Mesodermal cell (in vitro differentiated cells): ENCODE measurements at regions not wholly inside any gene's neighbourhood (a gene's known extent, or its start where the extent isn't known, plus 50 kb on each side); places are given as distances from the start of the nearest gene placed in this dataset.
"Not testable (repeated sequence)": the region's sequence is repeated elsewhere in the genome, so short reads cannot be mapped to it uniquely, and the experiment has no call there.

Experiments
- H3K27ac ChIP-seq: 2 replicates; pipeline ENCODE4 v1.7.0; 2013; ENCODE audit warnings: mild to moderate bottlenecking, low read depth, low read length, moderate library complexity; ENCODE audit not compliant: severe bottlenecking
- H3K36me3 ChIP-seq: 2 replicates; pipeline ENCODE4 v1.7.1; 2013; ENCODE audit warnings: mild to moderate bottlenecking, low read length, moderate library complexity; ENCODE audit not compliant: control insufficient read depth, insufficient read depth
- H3K4me1 ChIP-seq: one replicate; pipeline ENCODE4 v1.7.1; 2013; ENCODE audit warnings: mild to moderate bottlenecking, low read length; ENCODE audit not compliant: insufficient read depth, control insufficient read depth, poor library complexity, severe bottlenecking
- H3K4me3 ChIP-seq: 2 replicates; pipeline ENCODE4 v1.7.0; 2013; ENCODE audit warnings: low read length, control low read depth, mild to moderate bottlenecking; ENCODE audit not compliant: insufficient read depth, poor library complexity, severe bottlenecking; ENCODE audit errors: extremely low read depth
- H3K9me3 ChIP-seq: 2 replicates; pipeline ENCODE4 v1.7.1; 2013; ENCODE audit warnings: mild to moderate bottlenecking, low read length, moderate library complexity; ENCODE audit not compliant: control insufficient read depth
- WGBS, 2 experiments: methylation state at CpG; one replicate each; pipeline ENCODE4 v1.1.5; 2013; ENCODE audit warnings: missing lambda C conversion rate in 2 of 2; ENCODE audit not compliant: insufficient coverage in 2 of 2; 5-methylcytosine and 5-hydroxymethylcytosine counted together

DNA sequence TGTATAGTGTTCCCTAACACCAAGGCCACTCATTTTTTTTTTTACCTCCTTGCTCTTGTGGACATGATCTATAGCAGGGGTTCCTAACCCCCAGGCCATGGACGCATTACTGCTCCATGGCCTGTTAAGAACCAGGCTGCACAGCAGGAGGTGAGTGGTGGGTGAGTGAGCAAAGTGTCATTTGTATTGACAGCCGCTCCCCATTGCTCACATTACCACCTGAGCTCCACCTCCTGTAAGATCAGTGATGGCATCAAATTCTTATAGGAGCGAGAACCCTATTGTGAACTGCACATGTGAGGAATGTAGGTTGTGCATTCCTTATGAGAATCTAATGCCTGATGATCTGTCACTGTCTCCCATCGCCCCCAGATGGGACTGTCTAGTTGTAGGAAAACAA, 342.0 kb downstream of the SOX9 start:
- Histone ChIP-seq H3K4me3 (no peak overlapping the region), H3K27ac (no peak overlapping the region), H3K9me3 (peaks cover 7% of the 10 kb centered on the region), H3K4me1 (peaks cover 35% of the 10 kb centered on the region), H3K36me3 (no peaks in the 10 kb centered on the region)
- WGBS, 2 experiments: 100% methylated on average over 1 to 2 of the region's 4 CpGs

DNA sequence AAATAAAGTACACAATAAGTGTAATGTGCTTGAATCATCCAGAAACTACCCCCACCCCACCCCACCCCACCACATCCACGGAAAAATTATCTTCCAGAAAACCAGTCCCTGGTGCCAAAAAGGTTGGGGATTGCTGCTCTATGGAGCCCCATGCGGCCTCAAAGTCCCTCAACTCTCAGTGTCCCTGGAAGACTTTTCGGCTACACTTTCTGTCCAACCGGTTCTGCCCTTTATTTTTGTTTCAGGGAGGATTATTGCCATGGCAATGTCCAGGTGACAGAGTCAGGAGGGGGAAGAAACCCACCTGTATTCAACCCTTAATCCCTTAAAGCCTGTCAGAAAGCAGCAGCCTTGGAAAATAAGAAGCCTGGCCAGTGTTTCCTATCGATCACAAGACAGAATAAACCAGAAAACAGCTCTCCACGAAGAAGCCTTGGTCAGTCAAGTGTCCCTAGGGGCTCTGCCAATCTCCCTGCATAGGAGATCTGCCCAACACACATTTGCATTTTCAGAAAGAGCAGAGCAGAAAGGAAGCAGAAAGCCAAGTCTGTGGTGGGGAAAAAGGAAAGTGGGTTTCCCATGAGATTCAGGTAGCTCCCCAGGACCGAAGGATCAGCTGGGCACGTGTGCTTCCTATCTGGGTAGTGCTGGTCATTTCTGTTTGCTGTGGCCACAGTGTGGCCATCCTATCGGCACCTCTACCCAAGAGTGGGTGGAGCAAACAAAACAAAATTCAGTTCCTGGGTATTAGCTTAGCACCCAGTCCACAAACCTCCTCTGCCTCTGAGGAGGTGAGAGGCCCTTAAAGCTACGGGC, 342.7 kb downstream of the SOX9 start:
- Histone ChIP-seq H3K9me3 (peaks cover 7% of the 10 kb centered on the region), H3K36me3 (no peaks in the 10 kb centered on the region), H3K4me1 (peaks cover 37% of the 10 kb centered on the region), H3K27ac (no peak overlapping the region), H3K4me3 (no peak overlapping the region)
- WGBS, 2 experiments: 86 to 94% methylated on average over 5 to 7 of the region's 10 CpGs

DNA sequence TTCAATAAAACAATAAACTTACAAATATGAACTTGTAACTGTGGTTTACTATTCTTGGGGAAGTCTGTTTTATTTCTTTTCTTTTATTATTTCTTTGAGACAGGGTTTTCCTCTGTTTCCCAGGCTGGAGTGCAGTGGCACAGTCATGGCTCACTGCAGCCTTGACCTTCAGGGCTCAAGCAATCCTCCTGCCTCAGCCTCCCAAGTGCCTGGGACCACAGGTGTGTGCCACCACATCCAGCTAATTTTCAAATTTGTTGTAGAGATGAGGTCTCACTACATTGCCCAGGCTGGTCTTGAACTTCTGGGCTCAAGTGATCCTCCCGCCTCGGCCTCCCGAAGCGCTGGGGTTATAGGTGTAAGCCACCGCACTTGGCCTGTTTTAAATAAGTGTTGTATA, 343.4 kb downstream of the SOX9 start:
- not testable (repeated sequence) for H3K4me3 ChIP-seq, H3K9me3 ChIP-seq, H3K27ac ChIP-seq, H3K36me3 ChIP-seq
- H3K4me1 ChIP-seq: peaks cover 37% of the 10 kb centered on the region
- 92 to 96% methylated on average over 4 to 5 of the region's 5 CpGs for WGBS, 2 experiments

DNA sequence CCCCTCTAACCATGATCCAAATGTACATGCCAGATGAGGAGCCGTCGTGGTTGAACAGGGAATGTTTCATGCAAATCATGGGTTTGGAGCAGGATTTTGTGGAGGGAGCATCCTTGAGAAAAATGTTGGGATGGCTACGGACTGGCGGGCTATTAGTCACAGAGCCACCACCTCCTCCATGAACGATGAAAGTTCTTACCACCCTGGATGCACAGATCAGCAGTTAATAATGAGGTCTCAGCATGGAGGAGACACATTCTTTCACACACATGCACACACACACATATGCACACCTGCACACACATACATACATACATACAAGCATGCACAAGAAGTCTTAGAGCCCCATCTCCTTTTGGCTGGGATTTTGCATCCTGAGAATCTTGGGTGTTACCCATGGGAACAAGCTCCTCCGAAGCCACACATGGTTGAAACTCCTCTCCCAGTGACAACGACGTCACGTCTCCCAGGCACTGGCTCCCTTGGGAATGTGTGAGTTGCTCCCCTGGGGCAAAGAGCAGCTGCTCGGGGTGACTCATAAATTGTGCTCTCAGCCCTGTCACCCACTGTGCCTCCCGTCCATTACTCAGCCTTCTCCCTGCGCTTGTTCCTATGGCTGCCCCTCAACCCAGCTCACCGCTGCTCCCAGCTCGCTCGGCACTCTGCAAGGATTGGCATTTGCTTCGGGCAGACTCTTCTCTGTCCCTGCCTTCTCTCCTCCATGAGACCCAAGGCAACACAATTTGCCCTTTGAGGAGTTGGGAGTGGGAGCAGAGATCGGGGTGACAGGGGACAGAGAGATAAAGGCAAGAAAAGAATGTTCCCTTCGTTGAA, 344.6 kb downstream of the SOX9 start:
- no peak overlapping the region for H3K4me3 ChIP-seq
- H3K27ac ChIP-seq: peak overlapping the region; percentile 74
- H3K9me3 ChIP-seq: peaks cover 7% of the 10 kb centered on the region
- WGBS, 2 experiments: 60 to 69% methylated on average over 10 to 13 of the region's 18 CpGs
- no peaks in the 10 kb centered on the region for H3K36me3 ChIP-seq
- H3K4me1 ChIP-seq: peaks cover 37% of the 10 kb centered on the region

DNA sequence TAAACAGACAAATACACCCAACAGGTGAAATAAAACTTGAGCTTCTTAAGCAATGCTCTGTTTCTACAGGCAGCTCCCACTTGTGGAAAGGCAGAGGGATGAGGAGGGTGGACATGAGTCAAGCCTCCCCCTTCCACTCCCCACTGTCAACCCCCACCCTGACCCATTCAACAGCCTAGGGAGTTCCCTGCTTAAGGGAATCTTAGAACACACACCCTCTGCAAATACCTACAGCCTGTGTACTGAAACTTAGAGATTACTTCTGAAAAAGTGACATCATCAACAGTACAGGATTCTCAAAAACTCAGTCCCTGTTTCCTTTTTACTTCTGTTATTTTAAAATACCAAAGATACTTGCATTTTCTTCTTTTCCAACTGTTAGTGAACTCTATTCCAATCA, 345.4 kb downstream of the SOX9 start:
- no peaks in the 10 kb centered on the region for H3K36me3 ChIP-seq
- H3K9me3 ChIP-seq: peaks cover 7% of the 10 kb centered on the region
- H3K4me3 ChIP-seq: no peak overlapping the region
- peak overlapping the region; percentile 74 for H3K27ac ChIP-seq
- H3K4me1 ChIP-seq: peaks cover 37% of the 10 kb centered on the region

DNA sequence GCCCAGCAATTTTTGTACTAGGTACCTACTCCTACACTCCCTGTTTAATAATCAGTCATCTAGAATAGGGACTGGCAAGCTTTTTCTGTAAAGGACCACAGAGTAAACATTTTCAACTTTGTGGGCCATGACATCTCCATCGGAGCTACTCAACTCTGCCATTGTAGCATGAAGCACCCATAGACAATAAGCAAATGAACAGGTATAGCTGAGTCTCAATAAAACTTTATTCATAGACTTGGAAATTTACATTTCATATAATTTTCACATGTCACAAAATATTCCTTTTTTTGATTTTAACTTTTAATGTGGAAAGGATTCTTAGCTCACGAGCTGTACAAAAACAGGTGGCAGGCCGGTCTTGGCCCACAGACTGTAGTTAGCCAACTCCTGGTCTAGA, 345.8 kb downstream of the SOX9 start:
- WGBS, 2 experiments: 33 to 65% methylated on average over 1 to 2 of the region's 3 CpGs
- Histone ChIP-seq H3K9me3 (peaks cover 7% of the 10 kb centered on the region), H3K4me1 (peaks cover 37% of the 10 kb centered on the region), H3K36me3 (no peaks in the 10 kb centered on the region), H3K4me3 (no peak overlapping the region), H3K27ac (peak overlapping the region; percentile 26)

DNA sequence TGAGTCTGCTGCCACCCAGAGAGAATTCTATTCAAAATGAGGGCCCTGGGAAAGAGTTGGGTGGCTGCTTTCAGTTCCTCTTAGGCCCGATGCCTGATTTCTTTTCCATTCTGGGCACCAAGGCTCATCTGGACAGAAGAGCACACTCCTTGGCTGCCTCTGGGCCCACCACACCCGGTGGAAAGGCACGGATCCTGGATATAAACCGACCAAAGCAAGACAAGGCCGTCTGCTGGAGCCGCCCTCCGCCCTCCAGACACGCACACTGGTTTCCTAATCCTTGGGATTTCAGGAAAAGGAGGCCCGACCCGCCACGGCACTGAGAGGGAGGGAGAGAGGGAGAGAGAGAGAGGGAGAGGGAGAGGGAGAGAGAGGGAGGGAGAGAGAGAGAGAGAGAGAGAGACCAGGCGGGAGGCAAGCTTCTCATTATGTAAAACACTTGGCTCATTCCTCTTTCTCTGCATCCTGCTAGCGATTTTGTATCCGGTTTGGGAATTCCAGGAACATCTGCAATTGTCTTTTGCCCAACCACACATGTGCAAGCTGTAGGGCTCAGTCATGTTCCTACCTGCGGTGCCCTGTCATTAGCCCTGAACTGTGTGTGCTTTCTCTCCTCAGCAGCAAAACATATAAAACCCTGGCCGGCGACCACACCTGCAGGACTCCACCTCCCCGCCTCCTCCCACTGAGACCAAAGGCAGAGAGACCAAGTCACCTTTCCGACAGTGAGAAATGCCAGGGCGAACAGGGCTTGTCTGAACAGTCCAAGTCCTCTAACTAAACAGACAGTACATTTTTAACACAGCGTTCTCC, 347.2 kb downstream of the SOX9 start:
- Histone ChIP-seq H3K27ac (no peak overlapping the region), H3K4me3 (no peak overlapping the region), H3K36me3 (no peaks in the 10 kb centered on the region), H3K4me1 (peaks cover 37% of the 10 kb centered on the region), H3K9me3 (peaks cover 3% of the 10 kb centered on the region)
- WGBS, 2 experiments: 43 to 54% methylated on average over 13 to 19 of the region's 21 CpGs

DNA sequence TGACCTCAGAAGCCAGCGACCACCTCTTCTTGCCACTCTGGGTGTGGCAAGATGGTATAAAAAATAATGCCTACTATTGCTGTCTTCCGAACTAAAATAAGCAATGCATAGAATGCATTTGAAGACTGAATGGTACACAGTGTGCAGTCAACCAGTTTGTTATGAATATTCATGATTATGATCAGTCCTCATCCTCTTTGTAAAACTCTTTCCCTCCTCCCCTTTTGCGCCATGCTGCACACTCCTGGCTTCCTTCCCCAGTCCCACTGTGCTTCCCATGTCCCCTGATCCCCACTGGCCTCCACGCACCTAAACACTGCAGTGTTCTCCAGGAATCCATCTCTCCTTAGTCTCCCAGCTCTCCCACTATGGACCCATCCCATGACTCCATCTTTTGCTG, 348.0 kb downstream of the SOX9 start:
- Histone ChIP-seq H3K36me3 (no peaks in the 10 kb centered on the region), H3K9me3 (no peaks in the 10 kb centered on the region), H3K27ac (no peak overlapping the region), H3K4me1 (peaks cover 37% of the 10 kb centered on the region), H3K4me3 (no peak overlapping the region)
- 96 to 97% methylated on average over 3 to 4 of the region's 4 CpGs for WGBS, 2 experiments

DNA sequence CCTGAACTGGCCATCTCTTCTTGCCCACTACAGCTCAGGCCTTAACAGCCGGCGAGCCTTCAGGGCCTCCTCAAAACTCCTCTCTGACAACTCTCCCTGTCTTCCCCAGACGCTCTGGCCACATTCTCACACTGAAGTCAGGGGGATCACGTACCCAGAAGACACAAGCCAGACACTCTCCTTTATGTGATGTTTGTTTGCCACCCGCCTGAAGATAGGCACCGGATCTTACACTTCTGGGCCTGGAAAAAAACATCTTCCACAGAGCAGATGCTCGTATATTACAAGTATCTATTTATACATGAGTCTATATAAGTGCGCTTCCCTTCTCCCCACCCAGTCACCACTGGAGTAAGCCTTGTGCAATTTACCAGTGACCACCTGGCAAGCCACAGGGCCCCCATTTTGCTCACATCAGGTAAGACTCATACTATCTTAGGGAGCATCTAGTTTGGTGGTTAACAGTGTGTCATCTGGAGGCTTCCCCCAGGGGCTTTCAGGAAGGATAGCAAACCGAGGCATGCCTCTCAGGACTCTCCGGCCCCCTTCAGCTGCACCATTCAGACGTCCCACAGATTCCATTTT, 349.4 kb downstream of the SOX9 start:
- Histone ChIP-seq H3K36me3 (no peaks in the 10 kb centered on the region), H3K4me1 (peaks cover 29% of the 10 kb centered on the region), H3K9me3 (no peaks in the 10 kb centered on the region), H3K27ac (no peak overlapping the region), H3K4me3 (no peak overlapping the region)
- WGBS, 2 experiments: 80 to 92% methylated on average over 5 to 9 of the region's 11 CpGs

DNA sequence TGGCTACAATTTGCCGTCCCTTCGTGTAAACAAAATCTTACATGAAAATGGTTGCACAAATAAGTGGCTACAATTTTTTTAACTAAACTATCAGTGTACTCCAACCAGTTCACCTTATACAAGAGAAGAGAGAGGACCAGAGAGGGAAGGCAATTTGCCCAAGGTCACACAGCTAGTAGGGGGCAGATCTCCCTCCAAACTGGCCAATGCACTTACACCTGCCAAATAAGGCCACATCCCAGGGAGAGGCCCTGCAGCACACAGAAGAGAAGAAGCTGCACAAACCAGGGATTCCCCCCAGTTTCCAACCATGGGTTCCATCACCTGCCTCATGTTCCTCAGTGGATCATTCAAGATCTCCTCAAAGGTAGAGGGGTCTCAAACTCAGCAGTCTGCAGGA, 349.9 kb downstream of the SOX9 start:
- H3K4me3 ChIP-seq: no peak overlapping the region
- no peaks in the 10 kb centered on the region for H3K9me3 ChIP-seq
- H3K4me1 ChIP-seq: peaks cover 24% of the 10 kb centered on the region
- WGBS, 2 experiments: no CpG with 5 or more reads among the region's 2 CpGs
- H3K36me3 ChIP-seq: no peaks in the 10 kb centered on the region
- no peak overlapping the region for H3K27ac ChIP-seq
